Right atrium auricular region (tissue), 2 donors: ENCODE measurements at regions not wholly inside any gene's neighbourhood (a gene's known extent, or its start where the extent isn't known, plus 50 kb on each side); places are given as distances from the start of the nearest gene placed in this dataset.

Experiments used
- DNase-seq: peaks from one replicate; pipeline ENCODE4 v3.0.0-alpha.2; 2019; ENCODE audit warnings: low spot score
- H3K27ac ChIP-seq, 2 donors: fragments of 200-600 bp; sonication (generic); 1 replicate in 1 of 2; 2 replicates in 1 of 2; pipeline ENCODE4 v1.5.1; 2016 to 2019
- H3K27me3 ChIP-seq, 2 donors: fragments of 200-600 bp; sonication (generic); one replicate each; pipeline versions ENCODE4 v1.5.1 to v1.6.0; 2017 to 2019
- H3K36me3 ChIP-seq: fragments of 200-600 bp; sonication (generic); one replicate; pipeline ENCODE4 v1.5.1; 2016
- H3K4me1 ChIP-seq, 2 donors: fragments of 200-600 bp; sonication (generic); one replicate each; pipeline versions ENCODE4 v1.5.1 to v1.6.0; 2017 to 2019
- H3K4me3 ChIP-seq, 2 donors: fragments of 200-600 bp; sonication (generic); 1 replicate in 1 of 2; 2 replicates in 1 of 2; pipeline ENCODE4 v1.5.1; 2017 to 2019; ENCODE audit warnings: mild to moderate bottlenecking in 1 of 2, moderate library complexity in 1 of 2
- H3K9me3 ChIP-seq, 2 donors: fragments of 200-600 bp; sonication (generic); one replicate each; pipeline ENCODE4 v1.5.1; 2019
- CTCF ChIP-seq, 2 donors: fragments of 200-600 bp; sonication (generic); IDR thresholded peaks; one replicate each; pipeline ENCODE4 v1.5.1; 2019; ENCODE audit warnings: antibody characterized with exemption in 2 of 2

DNA sequence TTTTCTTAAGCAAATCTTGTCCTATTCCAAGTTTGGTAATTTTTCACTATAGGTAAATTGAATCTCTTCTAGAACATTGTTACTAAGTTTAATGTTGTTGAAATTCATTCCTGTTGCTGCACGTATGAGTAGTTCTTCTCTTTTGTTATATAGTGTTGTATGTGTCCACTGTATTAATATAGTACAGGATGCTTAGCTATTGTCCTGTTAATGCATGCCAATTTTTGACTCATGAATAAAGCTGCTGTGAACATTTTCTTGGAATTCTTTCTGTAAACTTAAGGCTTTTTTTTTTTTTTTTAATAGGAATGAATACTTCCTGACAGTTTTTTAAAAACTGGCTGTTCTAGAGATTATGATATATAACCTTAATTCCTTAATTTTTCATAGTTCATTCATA lies 326.9 kb downstream of the SLC4A3 start:
- Histone ChIP-seq H3K36me3 (no peaks in the 10 kb centered on the region), H3K4me3 (no peak overlapping the region), H3K27me3 (no peaks in the 10 kb centered on the region), H3K27ac (no peak overlapping the region), H3K9me3 (peaks cover 0 to 15% of the 10 kb centered on the region in 2 donors), H3K4me1 (no peaks in the 10 kb centered on the region)
- no peak for DNase-seq
- TF ChIP-seq CTCF (IDR thresholded peaks at IDR 0.05): no peak

GRCh38 chr2:219957820-219958219 lies 330.4 kb downstream of the SLC4A3 start:
- Histone ChIP-seq H3K27ac (no peak overlapping the region), H3K36me3 (no peaks in the 10 kb centered on the region), H3K27me3 (no peaks in the 10 kb centered on the region), H3K9me3 (peaks cover 0 to 15% of the 10 kb centered on the region in 2 donors), H3K4me3 (no peak overlapping the region), H3K4me1 (no peaks in the 10 kb centered on the region)
- TF ChIP-seq CTCF (IDR thresholded peaks at IDR 0.05): no peak
- no peak for DNase-seq

DNA sequence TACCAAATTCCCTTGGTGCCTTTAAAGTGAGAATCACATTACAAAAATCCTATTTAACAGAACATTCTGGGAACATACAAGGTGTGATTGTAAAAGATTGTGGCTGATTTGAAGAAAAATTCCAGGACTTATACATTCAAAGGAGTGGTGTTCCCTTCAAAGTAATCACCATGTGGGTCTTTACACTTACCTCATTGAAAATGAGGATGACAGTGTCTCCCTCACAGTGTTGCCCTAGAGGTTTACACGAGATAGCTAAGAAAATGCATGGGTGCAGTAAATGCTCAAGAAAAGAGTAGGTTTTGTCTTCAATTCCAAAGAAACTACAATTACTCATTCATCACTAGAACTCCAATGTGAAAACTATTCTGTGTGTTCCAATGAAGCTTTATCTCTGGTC lies 331.5 kb downstream of the SLC4A3 start:
- TF ChIP-seq CTCF (IDR thresholded peaks at IDR 0.05): no peak

GRCh38 chr2:219959471-219959870 lies 332.0 kb downstream of the SLC4A3 start:
- no peak for DNase-seq
- no peak overlapping the region for H3K27ac ChIP-seq
- no peaks in the 10 kb centered on the region for H3K36me3 ChIP-seq
- TF ChIP-seq CTCF (IDR thresholded peaks at IDR 0.05): no peak
- H3K9me3 ChIP-seq: peaks cover 0 to 15% of the 10 kb centered on the region in 2 donors
- H3K4me3 ChIP-seq: no peak overlapping the region
- H3K4me1 ChIP-seq: no peaks in the 10 kb centered on the region
- H3K27me3 ChIP-seq: no peaks in the 10 kb centered on the region

More for the DNA sequence above, 331.5 kb downstream of the SLC4A3 start:
- no peaks in the 10 kb centered on the region for H3K36me3 ChIP-seq
- DNase-seq: no peak
- H3K9me3 ChIP-seq: peaks cover 0 to 15% of the 10 kb centered on the region in 2 donors
- H3K27ac ChIP-seq: no peak overlapping the region
- no peak overlapping the region for H3K4me3 ChIP-seq
- H3K27me3 ChIP-seq: no peaks in the 10 kb centered on the region
- no peaks in the 10 kb centered on the region for H3K4me1 ChIP-seq

- no peak for DNase-seq
- H3K27me3 ChIP-seq: no peaks in the 10 kb centered on the region
- H3K27ac ChIP-seq: no peak overlapping the region
- H3K9me3 ChIP-seq: peaks cover 0 to 5% of the 10 kb centered on the region in 2 donors
- no peak for TF ChIP-seq CTCF (IDR thresholded peaks at IDR 0.05)
- H3K36me3 ChIP-seq: no peaks in the 10 kb centered on the region
- H3K4me1 ChIP-seq: no peaks in the 10 kb centered on the region
- H3K4me3 ChIP-seq: no peak overlapping the region
Measured at GRCh38 chr2:219961947-219962498, 334.6 kb downstream of the SLC4A3 start.

DNA sequence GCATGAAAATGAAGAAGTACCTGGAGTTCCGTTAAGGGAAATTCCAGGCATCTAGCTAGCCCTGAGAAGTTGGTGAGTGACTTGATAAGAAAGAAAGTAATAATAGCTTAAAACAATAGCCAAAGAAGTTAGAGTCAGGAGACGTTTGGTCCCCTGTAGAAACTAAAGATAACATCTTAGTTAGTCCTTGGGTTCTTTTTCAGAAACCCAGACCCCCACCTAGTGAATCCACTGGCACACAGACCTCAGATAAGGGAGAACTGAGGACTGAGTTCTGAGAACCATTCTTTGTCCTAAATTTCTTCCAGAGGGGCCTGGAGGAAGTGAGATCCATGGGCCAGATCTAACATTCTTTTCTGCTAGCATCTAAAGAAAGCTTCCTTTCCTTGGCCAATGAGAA lies 335.4 kb downstream of the SLC4A3 start:
- no peak for TF ChIP-seq CTCF (IDR thresholded peaks at IDR 0.05)
- Histone ChIP-seq H3K4me3 (no peak overlapping the region), H3K27me3 (no peaks in the 10 kb centered on the region), H3K36me3 (no peaks in the 10 kb centered on the region), H3K9me3 (no peaks in the 10 kb centered on the region), H3K4me1 (no peaks in the 10 kb centered on the region), H3K27ac (no peak overlapping the region)
- DNase-seq: no peak
